ENCODE measurements at regions not wholly inside any gene's neighbourhood (a gene's known extent, or its start where the extent isn't known, plus 50 kb on each side); places are given as distances from the start of the nearest gene placed in this dataset.

- H3K4me2 ChIP-seq (ENCODE audit: insufficient read depth, low read length) = no peak overlapping the region
- no peaks in the 10 kb centered on the region for H3K9me3 ChIP-seq (replicated peaks; ENCODE audit: control insufficient read depth, insufficient read depth, low read length)
- no peaks in the 10 kb centered on the region for H3K4me1 ChIP-seq (ENCODE audit: control insufficient read depth, extremely low read depth, insufficient read depth, low read length)
- ChIA-PET POLR2A (no interaction called here), CTCF (no interaction called here)
- no peaks in the 10 kb centered on the region for H3K27me3 ChIP-seq (ENCODE audit: control insufficient read depth in 2 of 2, insufficient read depth in 2 of 2, low read length in 2 of 2)
- no peak overlapping the region for H3K27ac ChIP-seq (ENCODE audit: insufficient read depth, low read depth, low read length)
- DNase-seq (ENCODE audit: low read depth, low spot score) = no peak
- no TSS peak for BruUV-seq (replicated peaks)
- TF ChIP-seq POLR2A (IDR thresholded peaks at IDR 0.05; ENCODE audit: low read depth, low read length) (no peak), CTCF (IDR thresholded peaks at IDR 0.05; ENCODE audit: extremely low read depth in 1 of 2, insufficient read depth in 1 of 2, low read depth in 1 of 2, low read length in 2 of 2) (no peak), FOS (IDR thresholded peaks at IDR 0.05; ENCODE audit: borderline replicate concordance, insufficient read depth, low read length) (no peak), MAX (IDR thresholded peaks at IDR 0.05; ENCODE audit: insufficient read depth, insufficient read length) (no peak), MYC (IDR thresholded peaks at IDR 0.05; ENCODE audit: low read depth, low read length) (no peak), POLR2AphosphoS5 (IDR thresholded peaks at IDR 0.05; ENCODE audit: insufficient read depth, low read depth, low read length) (no peak), GATA2 (IDR thresholded peaks at IDR 0.05; ENCODE audit: insufficient read depth, insufficient read length, low read depth, low read length) (no peak), EZH2 (IDR thresholded peaks at IDR 0.05; ENCODE audit: borderline replicate concordance, low read depth, low read length, severe bottlenecking) (no peak), JUN (IDR thresholded peaks at IDR 0.05; ENCODE audit: borderline replicate concordance, insufficient read depth, insufficient read length, low read depth) (no peak)
- H3K36me3 ChIP-seq (ENCODE audit: control insufficient read depth in 2 of 2, extremely low read depth in 1 of 2, insufficient read depth in 2 of 2, low read length in 2 of 2) = no peaks in the 10 kb centered on the region
- H3K79me2 ChIP-seq (ENCODE audit: control insufficient read depth, insufficient read depth, low read length) = no peaks in the 10 kb centered on the region
- H3K4me3 ChIP-seq (replicated peaks in 1 of 3; ENCODE audit: insufficient read depth in 1 of 3, low read depth in 1 of 3, low read length in 3 of 3) = no peak overlapping the region
- no peaks in the 10 kb centered on the region for H3K9me1 ChIP-seq (replicated peaks; ENCODE audit: control insufficient read depth, extremely low read depth, insufficient read depth, low read length)
- H4K20me1 ChIP-seq (replicated peaks; ENCODE audit: control insufficient read depth, extremely low read depth, insufficient read depth, low read length) = no peaks in the 10 kb centered on the region
- no peak for FAIRE-seq
- intact Hi-C loops (cut with micrococcal nuclease) (no loop called here), dilution Hi-C loops (cut with MboI; ENCODE audit: extremely low pct_ligation_motif_present, low sequenced_read_pairs) (no loop called here)
- no peak overlapping the region for H2AFZ ChIP-seq (ENCODE audit: low read depth, low read length)
- H3K9ac ChIP-seq (replicated peaks; ENCODE audit: extremely low read depth, insufficient read depth, low read length) = no peak overlapping the region
Observed at GRCh38 chr14:25463480-25463879, 413.5 kb upstream of the STXBP6 start.
